Right lobe of liver (tissue), 4 donors: ENCODE measurements at regions not wholly inside any gene's neighbourhood (a gene's known extent, or its start where the extent isn't known, plus 50 kb on each side); places are given as distances from the start of the nearest gene placed in this dataset.

Experiments used
- POLR2A ChIP-seq: fragments of 450-650 bp; IDR thresholded peaks from one replicate; pipeline ENCODE4 v1.6.1; 2017; ENCODE audit warnings: antibody characterized with exemption, mild to moderate bottlenecking
- TF ChIP-seq, protein P1 (sequence below), 4 donors: fragments of 200-600 bp in 3 of 4; fragments of 450-650 bp in 1 of 4; IDR thresholded peaks; one replicate each; pipeline versions ENCODE4 v1.5.1 to v1.8.0; 2016 to 2022; ENCODE audit warnings: antibody characterized with exemption in 4 of 4, mild to moderate bottlenecking in 2 of 4
- donor health status: DM: no; HTN: no; CAD: no.
- donor health status: DM: no; HTN: no; CAD: no.
- donor health status: DM: no; HTN: yes; CAD: no.

DNA sequence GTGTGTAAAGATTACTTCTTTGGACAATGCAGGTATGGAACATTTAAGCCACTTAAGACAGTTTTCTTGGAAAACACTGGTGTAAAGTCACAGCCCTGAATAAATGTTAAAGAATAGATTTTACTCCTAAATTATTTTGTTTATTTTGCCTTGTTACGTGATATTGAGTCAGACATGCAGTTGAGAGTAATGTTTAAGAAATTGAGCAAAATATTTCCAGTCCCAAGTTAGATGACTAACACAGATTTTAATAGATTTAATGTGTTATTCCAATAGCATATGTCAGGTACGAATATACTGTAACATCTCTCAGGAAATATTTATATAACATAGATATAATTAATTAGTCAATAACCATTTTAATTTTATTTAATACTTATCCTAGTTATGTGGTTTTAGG lies 1361.7 kb downstream of the FSCB start:
- TF ChIP-seq, protein P1, sequence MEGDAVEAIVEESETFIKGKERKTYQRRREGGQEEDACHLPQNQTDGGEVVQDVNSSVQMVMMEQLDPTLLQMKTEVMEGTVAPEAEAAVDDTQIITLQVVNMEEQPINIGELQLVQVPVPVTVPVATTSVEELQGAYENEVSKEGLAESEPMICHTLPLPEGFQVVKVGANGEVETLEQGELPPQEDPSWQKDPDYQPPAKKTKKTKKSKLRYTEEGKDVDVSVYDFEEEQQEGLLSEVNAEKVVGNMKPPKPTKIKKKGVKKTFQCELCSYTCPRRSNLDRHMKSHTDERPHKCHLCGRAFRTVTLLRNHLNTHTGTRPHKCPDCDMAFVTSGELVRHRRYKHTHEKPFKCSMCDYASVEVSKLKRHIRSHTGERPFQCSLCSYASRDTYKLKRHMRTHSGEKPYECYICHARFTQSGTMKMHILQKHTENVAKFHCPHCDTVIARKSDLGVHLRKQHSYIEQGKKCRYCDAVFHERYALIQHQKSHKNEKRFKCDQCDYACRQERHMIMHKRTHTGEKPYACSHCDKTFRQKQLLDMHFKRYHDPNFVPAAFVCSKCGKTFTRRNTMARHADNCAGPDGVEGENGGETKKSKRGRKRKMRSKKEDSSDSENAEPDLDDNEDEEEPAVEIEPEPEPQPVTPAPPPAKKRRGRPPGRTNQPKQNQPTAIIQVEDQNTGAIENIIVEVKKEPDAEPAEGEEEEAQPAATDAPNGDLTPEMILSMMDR (IDR thresholded peaks at IDR 0.05) = no peak
- no peak for TF ChIP-seq POLR2A
